ENCODE measurements at regions not wholly inside any gene's neighbourhood (a gene's known extent, or its start where the extent isn't known, plus 50 kb on each side); places are given as distances from the start of the nearest gene placed in this dataset.

- H3K27ac ChIP-seq, result peak overlapping the region in 1 of 4 donors; percentile 37
- peaks cover 0 to 20% (median 15%) of the 10 kb centered on the region in 4 donors for H3K4me1 ChIP-seq
- intact Hi-C loops (cut with DNase I), result no loop called here
Observed at GRCh38 chr9:108439947-108440346, 415.8 kb downstream of the ACTL7B start.

DNA sequence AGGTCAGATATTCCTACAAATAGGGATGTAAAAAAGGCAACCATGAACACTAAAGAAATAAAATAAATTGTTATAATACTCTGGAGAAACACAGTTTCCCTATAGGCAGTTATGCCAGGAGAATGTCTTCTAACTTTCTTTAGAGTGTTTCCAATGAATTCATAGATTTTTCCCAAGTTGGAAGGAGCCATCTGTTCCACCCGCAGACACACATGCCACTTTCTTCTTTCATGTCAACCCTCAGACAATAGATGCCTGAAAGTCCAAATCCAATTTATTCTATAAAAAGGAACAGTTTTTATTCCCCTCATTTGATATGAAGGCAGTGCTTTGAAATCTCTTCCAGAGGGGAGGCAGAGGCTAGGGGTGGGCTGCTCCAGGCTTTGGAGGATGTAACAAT, 418.1 kb downstream of the ACTL7B start:
- intact Hi-C loops (cut with DNase I), result no loop called here
- no peak for TF ChIP-seq EP300 (IDR thresholded peaks at IDR 0.05)
- no peak for TF ChIP-seq CTCF (IDR thresholded peaks at IDR 0.05)
- TF ChIP-seq POLR2A (IDR thresholded peaks at IDR 0.05), result no peak
- no peak for TF ChIP-seq POLR2AphosphoS5 (IDR thresholded peaks at IDR 0.05)

More at GRCh38 chr9:108439947-108440346, 415.8 kb downstream of the ACTL7B start:
- TF ChIP-seq POLR2A (IDR thresholded peaks at IDR 0.05) (no peak), CTCF (IDR thresholded peaks at IDR 0.05) (no peak), EP300 (IDR thresholded peaks at IDR 0.05) (no peak), POLR2AphosphoS5 (IDR thresholded peaks at IDR 0.05) (no peak)
- Histone ChIP-seq H3K36me3 (no peaks in the 10 kb centered on the region), H3K27me3 (no peaks in the 10 kb centered on the region), H3K9me3 (no peaks in the 10 kb centered on the region), H3K4me3 (no peak overlapping the region)
- DNase-seq, result no peak
- 86 to 93% methylated on average over 3 of the region's 3 CpGs for WGBS, 2 donors

GRCh38 chr9:108436448-108436847, 419.3 kb downstream of the ACTL7B start:
- DNase-seq, result no peak
- H3K4me1 ChIP-seq, result no peaks in the 10 kb centered on the region
- no peaks in the 10 kb centered on the region for H3K9me3 ChIP-seq
- 75 to 91% methylated on average over 4 of the region's 4 CpGs for WGBS, 2 donors
- no peaks in the 10 kb centered on the region for H3K27me3 ChIP-seq
- no peak overlapping the region for H3K4me3 ChIP-seq
- TF ChIP-seq POLR2A (IDR thresholded peaks at IDR 0.05) (no peak), POLR2AphosphoS5 (IDR thresholded peaks at IDR 0.05) (no peak), EP300 (IDR thresholded peaks at IDR 0.05) (no peak), CTCF (IDR thresholded peaks at IDR 0.05) (no peak)
- H3K36me3 ChIP-seq, result no peaks in the 10 kb centered on the region
- H3K27ac ChIP-seq, result no peak overlapping the region
- intact Hi-C loops (cut with DNase I), result no loop called here

More for the DNA sequence above, 418.1 kb downstream of the ACTL7B start:
- Histone ChIP-seq H3K27ac (no peak overlapping the region), H3K4me1 (no peaks in the 10 kb centered on the region), H3K9me3 (no peaks in the 10 kb centered on the region), H3K4me3 (no peak overlapping the region), H3K36me3 (no peaks in the 10 kb centered on the region), H3K27me3 (no peaks in the 10 kb centered on the region)
- 95 to 99% methylated on average over 1 of the region's 1 CpG for WGBS, 2 donors
- no peak for DNase-seq

GRCh38 chr9:108434502-108434901, 421.3 kb downstream of the ACTL7B start:
- WGBS, 2 donors, result 85% methylated on average over 2 of the region's 2 CpGs
- intact Hi-C loops (cut with DNase I), result no loop called here
- Histone ChIP-seq H3K4me3 (no peak overlapping the region), H3K36me3 (no peaks in the 10 kb centered on the region), H3K9me3 (peaks cover 0 to 8% (median 0%) of the 10 kb centered on the region in 4 donors), H3K27ac (no peak overlapping the region), H3K27me3 (no peaks in the 10 kb centered on the region), H3K4me1 (no peaks in the 10 kb centered on the region)
- DNase-seq, result no peak
- TF ChIP-seq POLR2A (IDR thresholded peaks at IDR 0.05) (no peak), EP300 (IDR thresholded peaks at IDR 0.05) (no peak), POLR2AphosphoS5 (IDR thresholded peaks at IDR 0.05) (no peak), CTCF (IDR thresholded peaks at IDR 0.05) (no peak)

DNA sequence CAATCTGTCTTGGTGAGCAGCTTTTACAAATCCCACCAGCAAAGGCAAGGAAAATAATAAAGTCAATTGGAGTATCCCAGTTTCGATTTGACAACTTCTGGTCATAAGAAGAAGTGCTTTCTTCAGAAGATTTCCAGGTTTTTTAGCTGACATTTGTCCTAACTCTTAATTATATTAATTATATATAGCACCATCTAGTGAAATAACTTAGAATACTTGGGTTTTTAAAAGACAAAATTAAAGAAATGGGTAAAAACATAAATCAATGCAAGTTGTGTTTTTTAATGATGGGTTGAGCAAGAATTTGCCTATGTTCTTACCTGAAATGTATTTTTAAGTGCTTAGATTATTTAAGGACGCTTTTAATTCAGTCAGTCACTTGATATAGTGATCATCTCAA, 421.8 kb downstream of the ACTL7B start:
- H3K27ac ChIP-seq, result no peak overlapping the region
- intact Hi-C loops (cut with DNase I), result no loop called here
- no peak for DNase-seq
- H3K9me3 ChIP-seq, result peaks cover 0 to 8% (median 0%) of the 10 kb centered on the region in 4 donors
- no peaks in the 10 kb centered on the region for H3K36me3 ChIP-seq
- no peaks in the 10 kb centered on the region for H3K4me1 ChIP-seq
- 75 to 88% methylated on average over 2 of the region's 2 CpGs for WGBS, 2 donors
- H3K27me3 ChIP-seq, result no peaks in the 10 kb centered on the region
- no peak overlapping the region for H3K4me3 ChIP-seq
- TF ChIP-seq POLR2AphosphoS5 (IDR thresholded peaks at IDR 0.05), result no peak
- no peak for TF ChIP-seq POLR2A (IDR thresholded peaks at IDR 0.05)
- TF ChIP-seq EP300 (IDR thresholded peaks at IDR 0.05), result no peak
- no peak for TF ChIP-seq CTCF (IDR thresholded peaks at IDR 0.05)
